ENCODE measurements at regions not wholly inside any gene's neighbourhood (a gene's known extent, or its start where the extent isn't known, plus 50 kb on each side); places are given as distances from the start of the nearest gene placed in this dataset.

- TF ChIP-seq GATA4 (IDR thresholded peaks at IDR 0.05; ENCODE audit: borderline replicate concordance, low read depth): no peak
- no peak for TF ChIP-seq DPF2 (CRISPR knock-in tag; IDR thresholded peaks at IDR 0.05; ENCODE audit: borderline replicate concordance, low read depth)
- TF ChIP-seq NFYB (CRISPR knock-in tag; IDR thresholded peaks at IDR 0.05): no peak
- no peak for TF ChIP-seq KLF13 (CRISPR knock-in tag; IDR thresholded peaks at IDR 0.05)
- TF ChIP-seq SMAD9 (CRISPR knock-in tag; IDR thresholded peaks at IDR 0.05): no peak
- no peak for TF ChIP-seq STAG1 (CRISPR knock-in tag; IDR thresholded peaks at IDR 0.05)
- no peak for TF ChIP-seq ZNF776 (CRISPR knock-in tag; IDR thresholded peaks at IDR 0.05)
- no peak for TF ChIP-seq ZIK1 (CRISPR knock-in tag; IDR thresholded peaks at IDR 0.05; ENCODE audit: borderline replicate concordance, low read depth)
Observed at GRCh38 chr4:18180122-18180521, 158.6 kb upstream of the LCORL start (continued).

GRCh38 chr4:18171896-18172295, 150.3 kb upstream of the LCORL start:
- no peak overlapping the region for H3K27ac ChIP-seq (ENCODE audit: extremely low read length, insufficient read depth, low read length)
- no peak for DNase-seq (ENCODE audit: low spot score)
- H3K27me3 ChIP-seq (ENCODE audit: control insufficient read depth in 1 of 2, insufficient read depth in 2 of 2, low read length in 2 of 2): no peaks in the 10 kb centered on the region
- H3K4me3 ChIP-seq (replicated peaks in 1 of 3; ENCODE audit: insufficient read depth in 1 of 3, low read depth in 2 of 3, low read length in 3 of 3): no peak overlapping the region
- no peak overlapping the region for H3K4me2 ChIP-seq (ENCODE audit: low read depth, low read length)
- POLR2A ChIA-PET: no interaction called here
- intact Hi-C loops (cut with micrococcal nuclease; ENCODE audit: unreplicated experiment): no loop called here
- no peak for ATAC-seq
- FAIRE-seq: no peak
- no peaks in the 10 kb centered on the region for H3K79me2 ChIP-seq (ENCODE audit: insufficient read depth, low read length)
- no TSS peak for BruUV-seq (replicated peaks)
- no peaks in the 10 kb centered on the region for H4K20me1 ChIP-seq (ENCODE audit: insufficient read depth, low read length)
- H3K9me3 ChIP-seq (ENCODE audit: low read length): no peaks in the 10 kb centered on the region
- H3K36me3 ChIP-seq (replicated peaks in 1 of 2; ENCODE audit: control insufficient read depth in 1 of 2, insufficient read depth in 2 of 2, low read length in 2 of 2): no peaks in the 10 kb centered on the region
- H2AFZ ChIP-seq (ENCODE audit: low read length): no peak overlapping the region
- whole genome bisulfite sequencing (ENCODE audit: low lambda C conversion rate): 0% methylated on average over 2 of the region's 2 CpGs
- in situ Hi-C loops (cut with HindIII; ENCODE audit: extremely low pct_ligation_motif_present, low pct_unique_long_range_greater_than_20kb): no loop called here
- H3K4me1 ChIP-seq (ENCODE audit: insufficient read depth, low read length): no peaks in the 10 kb centered on the region
- TF ChIP-seq ZNF234 (CRISPR knock-in tag; conservative IDR thresholded peaks at IDR 0.05) (no peak), HCFC1 (IDR thresholded peaks at IDR 0.05; ENCODE audit: low read depth, low read length) (no peak), ZSCAN12 (CRISPR knock-in tag; IDR thresholded peaks at IDR 0.05) (no peak), ZNF101 (CRISPR knock-in tag; IDR thresholded peaks at IDR 0.05; ENCODE audit: borderline replicate concordance, low read depth) (no peak), RARA (CRISPR knock-in tag; IDR thresholded peaks at IDR 0.05) (no peak), ZNF629 (CRISPR knock-in tag; conservative IDR thresholded peaks at IDR 0.05) (no peak), MAFF (IDR thresholded peaks at IDR 0.05; ENCODE audit: low read depth, low read length) (peak; percentile 57), FOXP4 (CRISPR knock-in tag; IDR thresholded peaks at IDR 0.05) (no peak), MBNL3 (CRISPR knock-in tag; conservative IDR thresholded peaks at IDR 0.05) (no peak), RBAK (CRISPR knock-in tag; IDR thresholded peaks at IDR 0.05) (no peak), ZNF780A (CRISPR knock-in tag; IDR thresholded peaks at IDR 0.05) (no peak), ZNF20 (CRISPR knock-in tag; IDR thresholded peaks at IDR 0.05) (no peak), MAFK (conservative IDR thresholded peaks at IDR 0.05 in 1 of 2, IDR thresholded peaks at IDR 0.05 in 1 of 2; ENCODE audit: low read length in 2 of 2) (peak; percentile 54 to 77), ZNF841 (CRISPR knock-in tag; IDR thresholded peaks at IDR 0.05; ENCODE audit: borderline replicate concordance) (no peak), SMC3 (IDR thresholded peaks at IDR 0.05; ENCODE audit: low read length) (no peak), MNT (IDR thresholded peaks at IDR 0.05) (no peak)
- CTCF ChIA-PET (ENCODE audit: low intra/inter-chr PET ratio, low total read pairs): no interaction called here
- no peak overlapping the region for H3K9ac ChIP-seq (ENCODE audit: insufficient read depth, low read depth, low read length)

Measured in HepG2 (cell line).